GM12874 (cell line): ENCODE measurements at regions not wholly inside any gene's neighbourhood (a gene's known extent, or its start where the extent isn't known, plus 50 kb on each side); places are given as distances from the start of the nearest gene placed in this dataset.

ENCODE experiments used
- CTCF ChIP-seq: IDR thresholded peaks from 2 replicates; pipeline ENCODE4 v1.5.1; 2011; ENCODE audit warnings: low read depth, mild to moderate bottlenecking, control low read depth, low read length, moderate library complexity; ENCODE audit not compliant: insufficient read depth

- no peak for TF ChIP-seq CTCF
Observed at GRCh38 chr6:138637822-138638221, 135.7 kb upstream of the CCDC28A start.

- TF ChIP-seq CTCF = no peak
Observed at GRCh38 chr6:138638604-138639003, 135.0 kb upstream of the CCDC28A start.

GRCh38 chr6:138640028-138640427 lies 133.5 kb upstream of the CCDC28A start:
- TF ChIP-seq CTCF = no peak

- TF ChIP-seq CTCF = no peak
Observed at GRCh38 chr6:138643210-138643609, 130.4 kb upstream of the CCDC28A start.

GRCh38 chr6:138645976-138646640 lies 127.5 kb upstream of the CCDC28A start:
- no peak for TF ChIP-seq CTCF

- no peak for TF ChIP-seq CTCF
Observed at GRCh38 chr6:138647006-138647405, 126.6 kb upstream of the CCDC28A start.

- TF ChIP-seq CTCF = no peak
Observed at GRCh38 chr6:138648127-138648526, 125.4 kb upstream of the CCDC28A start.
